SH-SY5Y (cell line): ENCODE measurements at regions not wholly inside any gene's neighbourhood (a gene's known extent, or its start where the extent isn't known, plus 50 kb on each side); places are given as distances from the start of the nearest gene placed in this dataset.

ENCODE experiments used
- GATA2 ChIP-seq: IDR thresholded peaks from 2 replicates; pipeline ENCODE4 v1.6.1; 2011; ENCODE audit warnings: mild to moderate bottlenecking, low read depth, low read length
- GATA3 ChIP-seq: IDR thresholded peaks from 2 replicates; pipeline ENCODE4 v1.6.1; 2011; ENCODE audit warnings: low read depth, mild to moderate bottlenecking, low read length, moderate library complexity

- no peak for TF ChIP-seq GATA3
- peak; percentile 49 for TF ChIP-seq GATA2
Measured at GRCh38 chr1:37257646-37258045, 216.7 kb upstream of the ZC3H12A start.
